ENCODE measurements at regions not wholly inside any gene's neighbourhood (a gene's known extent, or its start where the extent isn't known, plus 50 kb on each side); places are given as distances from the start of the nearest gene placed in this dataset.

DNA sequence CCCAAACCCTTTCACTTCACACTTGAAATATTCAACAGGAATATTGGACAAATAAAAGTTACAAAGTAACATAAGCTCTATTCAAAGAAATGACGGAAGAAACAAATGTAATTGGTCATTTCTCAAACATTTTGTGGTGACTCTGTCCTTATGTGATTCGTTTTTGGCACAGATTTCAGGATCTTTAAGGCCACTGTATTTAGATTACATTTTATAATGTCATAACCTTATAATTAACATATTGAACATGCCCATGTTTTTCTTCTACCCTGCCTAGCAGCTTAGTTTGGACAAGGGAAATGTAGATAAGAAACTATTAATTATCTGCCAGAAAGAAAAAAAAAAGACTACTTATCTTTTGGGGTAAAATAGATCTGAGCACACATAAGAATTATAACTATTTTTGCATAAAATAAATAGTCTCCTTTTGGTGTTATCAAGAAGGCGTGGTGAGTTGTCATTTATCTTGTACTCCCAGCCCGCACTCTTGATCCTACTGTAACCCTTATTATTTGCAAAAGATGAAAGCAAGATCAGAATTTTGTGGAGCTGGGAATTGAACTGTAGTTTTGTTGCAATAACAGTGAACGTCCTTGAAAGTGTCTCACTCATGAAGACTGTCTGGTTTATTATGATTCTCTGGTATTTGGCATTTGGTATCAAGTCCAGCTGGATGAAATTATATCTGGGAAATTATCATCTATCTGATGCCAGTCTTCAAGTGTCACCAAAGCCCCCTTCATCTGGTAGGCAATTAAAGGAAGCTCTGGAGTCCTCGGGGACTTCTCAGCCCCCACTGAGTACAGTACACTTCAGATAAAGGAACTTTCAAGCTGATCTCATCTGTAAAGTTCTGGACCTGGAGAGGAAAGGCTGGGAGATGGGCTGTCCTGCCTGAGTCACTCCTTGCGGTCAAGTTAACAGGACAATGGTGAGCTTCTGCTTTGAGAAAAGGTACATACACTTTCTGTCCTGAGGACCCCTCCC lies 175.7 kb upstream of the INHBA start:
- DNase-seq (ENCODE audit: low spot score) = no peak

DNA sequence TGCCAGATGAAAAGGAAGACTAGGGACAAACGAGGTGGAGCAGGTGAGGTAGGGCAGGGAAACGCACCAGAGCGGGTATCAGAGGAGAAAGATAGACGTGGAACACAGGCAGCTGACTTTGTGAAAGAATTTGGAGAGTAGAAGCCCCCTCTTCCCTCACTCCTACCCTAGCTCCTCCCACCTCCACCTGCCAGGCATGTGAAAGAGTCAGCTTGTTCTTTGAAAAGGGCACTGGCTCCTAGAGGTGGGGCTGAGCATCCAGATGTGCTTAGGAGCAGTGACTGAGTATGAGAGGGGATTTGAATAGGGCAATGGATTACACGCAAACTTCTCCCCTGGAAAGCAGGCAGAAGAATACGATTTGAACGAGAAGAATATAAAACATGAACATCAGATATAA lies 174.2 kb upstream of the INHBA start:
- DNase-seq (ENCODE audit: low spot score) = no peak

DNA sequence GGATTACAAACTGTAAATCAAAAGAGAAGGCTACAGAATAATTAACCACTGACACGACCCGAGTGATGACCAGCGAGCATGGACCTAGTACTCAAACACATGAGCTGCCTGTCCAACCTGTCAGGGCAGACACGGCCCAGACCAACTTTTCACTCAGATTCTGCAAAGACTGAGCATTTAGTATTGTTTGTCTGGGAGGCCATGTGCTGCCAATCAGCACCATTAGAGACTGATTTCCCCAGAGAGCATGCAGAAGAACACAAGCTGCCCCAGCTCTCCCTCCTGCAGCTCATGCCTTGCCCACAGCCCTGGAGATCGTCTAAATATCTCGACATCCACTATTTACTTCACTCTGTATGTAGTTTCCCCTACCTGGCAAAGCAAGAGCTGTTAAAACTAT lies 172.6 kb upstream of the INHBA start:
- no peak for DNase-seq (ENCODE audit: low spot score)

GRCh38 chr7:41874201-41874785 lies 171.4 kb upstream of the INHBA start:
- DNase-seq (ENCODE audit: low spot score) = no peak

DNA sequence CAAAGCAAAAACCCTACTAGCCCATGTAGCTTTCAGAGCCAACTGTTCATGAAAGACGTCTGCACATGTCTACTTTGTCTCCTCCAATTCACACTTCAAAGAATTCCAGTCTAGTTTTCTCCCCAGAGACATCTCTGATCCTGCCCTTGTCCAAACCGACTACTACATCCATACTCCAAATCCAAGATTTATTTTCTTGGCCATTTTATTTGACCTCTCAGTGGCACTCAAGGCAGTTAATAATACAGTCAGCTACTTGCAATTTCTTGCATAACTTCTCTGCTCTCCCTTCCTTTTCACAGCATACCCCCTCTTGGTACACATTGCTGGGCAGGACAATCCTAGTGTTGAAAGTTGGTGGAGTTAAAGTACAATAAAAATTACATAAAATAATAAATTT lies 170.9 kb upstream of the INHBA start:
- DNase-seq (ENCODE audit: low spot score) = no peak

- no peak for DNase-seq (ENCODE audit: low spot score)
These were observed 170.1 kb upstream of the INHBA start for GRCh38 chr7:41872966-41873365.

GRCh38 chr7:41870461-41871138 lies 167.7 kb upstream of the INHBA start:
- DNase-seq (ENCODE audit: low spot score) = no peak

DNA sequence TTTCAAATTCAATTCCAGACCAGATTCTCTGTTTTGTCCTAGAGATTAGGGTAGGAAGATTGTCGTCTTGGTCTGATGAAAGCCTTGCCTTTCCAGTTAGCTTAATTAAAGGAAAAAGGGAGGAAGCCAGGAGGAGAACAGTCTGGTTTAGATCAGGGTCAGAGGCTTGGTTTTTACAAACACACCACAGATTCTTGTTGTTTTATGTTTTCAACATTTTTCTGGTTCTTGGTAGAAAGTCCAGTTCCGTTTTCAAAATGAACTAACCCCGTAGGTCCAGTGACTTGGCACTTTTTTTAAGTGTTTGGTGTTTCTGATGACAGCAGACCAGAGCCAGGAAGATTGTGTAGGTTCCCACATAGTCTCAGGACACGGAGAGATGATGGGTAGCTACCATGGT lies 167.1 kb upstream of the INHBA start:
- DNase-seq (ENCODE audit: low spot score) = no peak

- no peak for DNase-seq (ENCODE audit: low spot score)
These were observed 166.7 kb upstream of the INHBA start for GRCh38 chr7:41869596-41869995.

DNA sequence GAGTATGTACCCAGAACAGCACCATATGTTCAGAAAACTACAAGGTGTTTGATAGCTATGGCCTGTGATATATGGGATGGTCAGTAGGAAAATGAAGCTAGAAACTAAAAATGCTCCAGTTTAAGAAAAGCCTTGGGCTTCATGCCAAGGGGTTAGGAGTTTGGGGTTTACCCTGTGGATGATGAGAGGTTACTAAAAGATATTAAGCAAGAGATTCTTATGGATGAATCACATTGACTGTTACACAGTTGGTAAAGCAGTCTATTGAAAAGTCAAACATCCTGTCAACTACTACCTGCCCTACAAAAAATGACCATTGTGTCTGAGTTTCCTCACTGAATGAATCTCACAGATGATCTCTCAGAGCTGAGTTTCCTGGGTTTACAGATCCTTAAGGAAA lies 166.2 kb upstream of the INHBA start:
- DNase-seq (ENCODE audit: low spot score) = no peak

DNA sequence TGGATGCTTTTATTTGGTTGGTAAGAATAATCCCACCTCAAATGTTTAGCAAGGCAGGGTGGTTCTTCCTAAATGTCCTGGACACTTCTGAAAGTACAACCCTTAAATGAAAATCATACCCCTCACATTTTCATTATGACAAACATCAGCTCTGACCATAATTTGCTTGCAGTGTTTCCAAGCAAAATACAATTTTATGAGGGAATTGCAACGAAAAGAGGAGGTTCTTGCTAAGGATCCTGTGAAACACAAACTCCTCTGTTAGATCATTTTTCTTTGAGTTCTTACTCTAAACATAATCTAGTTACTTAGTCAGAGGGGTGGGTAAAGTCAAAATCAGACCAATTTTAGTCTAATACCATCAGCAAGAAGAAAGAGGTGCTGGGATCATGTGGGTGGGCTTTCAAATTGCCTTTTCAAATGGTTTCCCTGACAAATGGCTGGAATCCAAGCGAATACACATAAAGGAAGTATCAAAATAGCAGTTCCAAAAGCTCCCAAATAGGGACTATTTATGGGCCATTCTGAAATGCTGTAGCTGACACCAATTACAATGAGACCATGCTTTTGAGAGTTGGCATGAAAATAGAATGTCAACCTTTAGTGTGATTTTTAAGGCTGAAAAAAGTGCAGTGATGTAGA lies 164.9 kb upstream of the INHBA start:
- no peak for DNase-seq (ENCODE audit: low spot score)

GRCh38 chr7:41862261-41862660 lies 159.4 kb upstream of the INHBA start:
- DNase-seq (ENCODE audit: low spot score) = no peak

DNA sequence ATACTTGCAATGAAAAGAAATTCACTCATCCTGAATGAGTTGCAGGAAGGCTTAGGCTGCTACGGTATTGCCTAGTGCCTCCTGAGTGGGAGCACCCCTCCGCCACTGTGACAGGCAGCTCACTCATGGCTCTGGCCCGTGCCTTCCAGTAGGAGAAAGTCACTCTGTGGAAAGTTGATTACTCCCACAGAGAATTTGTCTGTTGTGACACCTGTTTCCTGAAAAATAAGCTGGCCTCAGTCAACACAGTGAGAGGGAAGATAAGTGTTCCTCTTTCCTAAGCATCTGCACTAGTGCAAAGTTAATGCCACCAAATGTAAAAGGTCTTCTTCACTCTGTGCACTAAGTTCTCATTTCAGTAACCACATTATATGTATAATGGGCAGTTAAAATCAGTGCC lies 158.8 kb upstream of the INHBA start:
- no peak for DNase-seq (ENCODE audit: low spot score)

DNA sequence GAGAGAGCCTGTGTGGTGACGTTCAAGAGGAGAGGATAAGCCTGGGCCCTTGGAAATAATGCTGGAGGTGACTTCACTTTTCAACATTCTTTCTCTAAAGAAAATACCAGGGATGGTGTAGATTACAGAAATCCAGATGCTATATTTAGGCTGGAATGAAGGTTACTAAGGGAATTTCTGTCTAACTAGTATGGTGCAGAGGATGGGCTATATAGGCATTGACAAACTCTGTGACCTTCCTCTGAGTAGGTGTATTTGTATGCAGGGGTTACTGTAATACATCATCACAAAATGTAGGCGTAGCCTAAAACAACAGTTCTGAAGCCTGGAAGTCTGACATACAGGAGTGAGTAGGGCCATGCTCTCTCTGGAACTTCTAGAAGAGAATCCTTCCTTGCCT lies 155.3 kb upstream of the INHBA start:
- no peak for DNase-seq (ENCODE audit: low spot score)

- DNase-seq (ENCODE audit: low spot score) = no peak
These were observed 152.9 kb upstream of the INHBA start for GRCh38 chr7:41855798-41856197.

DNA sequence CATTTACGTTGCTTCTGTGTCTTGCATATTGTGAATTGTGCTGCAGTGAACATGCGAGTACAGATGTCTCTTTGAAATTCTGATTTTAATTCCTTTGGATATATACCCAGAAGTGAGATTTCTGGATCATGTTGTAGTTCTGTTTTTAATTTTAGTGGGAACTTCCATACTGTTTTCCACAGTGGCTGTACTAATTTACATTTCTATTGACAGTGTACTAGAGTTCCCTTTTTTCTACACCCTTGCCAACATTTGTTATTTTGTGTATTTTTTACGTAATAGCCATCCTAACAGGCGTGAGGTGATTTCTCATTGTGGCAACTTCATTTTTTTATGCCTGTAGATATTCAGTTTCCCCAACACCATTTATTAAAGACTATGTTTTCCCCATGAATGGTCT lies 144.7 kb upstream of the INHBA start:
- no peak for DNase-seq (ENCODE audit: low spot score)

DNA sequence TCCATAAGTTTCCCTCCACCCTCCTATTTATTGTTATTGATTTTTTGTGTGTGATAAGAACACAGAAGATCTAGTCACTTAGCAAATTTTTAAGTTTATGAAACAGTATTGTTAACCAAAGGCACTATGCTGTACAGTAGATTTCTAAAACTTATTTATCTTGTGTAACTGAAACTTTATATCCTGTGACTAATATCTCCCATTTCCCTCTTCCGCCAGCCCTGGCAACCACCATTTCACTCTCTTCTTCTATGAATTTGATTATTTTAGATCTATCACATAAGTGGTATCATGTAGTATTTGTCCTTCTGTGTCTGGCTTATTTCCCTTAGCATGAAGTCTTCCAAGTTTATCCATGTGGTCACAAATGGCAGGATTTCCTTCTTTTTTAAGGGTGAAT lies 144.3 kb upstream of the INHBA start:
- DNase-seq (ENCODE audit: low spot score) = no peak

GRCh38 chr7:41842956-41843355 lies 140.1 kb upstream of the INHBA start:
- no peak for DNase-seq (ENCODE audit: low spot score)

DNA sequence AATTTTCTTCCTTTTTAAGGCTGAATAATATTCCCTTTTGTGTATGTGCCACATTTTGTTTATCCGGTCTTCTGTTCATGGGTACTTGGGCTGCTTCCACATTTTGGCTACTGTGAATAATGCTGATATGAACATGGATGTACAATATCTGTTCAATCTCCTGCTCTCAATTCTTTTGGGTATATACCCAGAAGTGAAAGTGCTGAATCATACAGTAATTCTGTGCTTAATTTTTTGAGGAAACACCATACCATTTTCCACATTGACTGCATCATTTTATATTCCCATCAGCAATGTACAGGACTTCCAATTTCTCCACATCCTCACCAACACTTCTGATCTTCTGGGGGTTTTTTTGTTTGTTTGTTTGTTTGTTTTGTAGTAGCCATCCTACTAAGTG lies 135.0 kb upstream of the INHBA start:
- DNase-seq (ENCODE audit: low spot score) = no peak

GRCh38 chr7:41835976-41836530 lies 133.2 kb upstream of the INHBA start:
- DNase-seq (ENCODE audit: low spot score) = no peak

GRCh38 chr7:41834805-41835694 lies 132.2 kb upstream of the INHBA start:
- no peak for DNase-seq (ENCODE audit: low spot score)
